ENCODE measurements at regions not wholly inside any gene's neighbourhood (a gene's known extent, or its start where the extent isn't known, plus 50 kb on each side); places are given as distances from the start of the nearest gene placed in this dataset.

- no peak overlapping the region for H3K4me3 ChIP-seq (ENCODE audit: low read length)
- no peak overlapping the region for H3K9ac ChIP-seq (ENCODE audit: low read length)
- H3K27me3 ChIP-seq (replicated peaks; ENCODE audit: control insufficient read depth, insufficient read depth, low read length) = no peaks in the 10 kb centered on the region
- no peaks in the 10 kb centered on the region for H3K36me3 ChIP-seq (ENCODE audit: control insufficient read depth, insufficient read depth, low read length, severe bottlenecking)
- DNase-seq (ENCODE audit: low read depth) = no peak
- H3K4me1 ChIP-seq (ENCODE audit: control insufficient read depth, insufficient read depth, low read length) = no peaks in the 10 kb centered on the region
- no peaks in the 10 kb centered on the region for H3K9me3 ChIP-seq (ENCODE audit: control insufficient read depth, low read length)
These were observed 206.3 kb upstream of the LCORL start for GRCh38 chr4:18227880-18228279.

GRCh38 chr4:18214411-18215055 lies 193.0 kb upstream of the LCORL start:
- no peak for DNase-seq (ENCODE audit: low read depth)
- Histone ChIP-seq H3K36me3 (ENCODE audit: control insufficient read depth, insufficient read depth, low read length, severe bottlenecking) (no peaks in the 10 kb centered on the region), H3K4me1 (ENCODE audit: control insufficient read depth, insufficient read depth, low read length) (no peaks in the 10 kb centered on the region)

GRCh38 chr4:18213576-18214198 lies 192.1 kb upstream of the LCORL start:
- Histone ChIP-seq H3K36me3 (ENCODE audit: control insufficient read depth, insufficient read depth, low read length, severe bottlenecking) (no peaks in the 10 kb centered on the region), H3K4me1 (ENCODE audit: control insufficient read depth, insufficient read depth, low read length) (no peaks in the 10 kb centered on the region), H3K9me3 (ENCODE audit: control insufficient read depth, low read length) (no peaks in the 10 kb centered on the region), H3K4me3 (ENCODE audit: low read length) (no peak overlapping the region), H3K27me3 (replicated peaks; ENCODE audit: control insufficient read depth, insufficient read depth, low read length) (no peaks in the 10 kb centered on the region), H3K9ac (ENCODE audit: low read length) (no peak overlapping the region)
- no peak for DNase-seq (ENCODE audit: low read depth)

More at GRCh38 chr4:18214411-18215055, 193.0 kb upstream of the LCORL start:
- H3K9me3 ChIP-seq (ENCODE audit: control insufficient read depth, low read length) = no peaks in the 10 kb centered on the region
- no peak overlapping the region for H3K9ac ChIP-seq (ENCODE audit: low read length)
- H3K27me3 ChIP-seq (replicated peaks; ENCODE audit: control insufficient read depth, insufficient read depth, low read length) = no peaks in the 10 kb centered on the region
- H3K4me3 ChIP-seq (ENCODE audit: low read length) = no peak overlapping the region

GRCh38 chr4:18209448-18209847 lies 187.9 kb upstream of the LCORL start:
- Histone ChIP-seq H3K4me1 (ENCODE audit: control insufficient read depth, insufficient read depth, low read length) (no peaks in the 10 kb centered on the region), H3K9me3 (ENCODE audit: control insufficient read depth, low read length) (no peaks in the 10 kb centered on the region), H3K9ac (ENCODE audit: low read length) (no peak overlapping the region), H3K27me3 (replicated peaks; ENCODE audit: control insufficient read depth, insufficient read depth, low read length) (no peaks in the 10 kb centered on the region), H3K36me3 (ENCODE audit: control insufficient read depth, insufficient read depth, low read length, severe bottlenecking) (no peaks in the 10 kb centered on the region), H3K4me3 (ENCODE audit: low read length) (no peak overlapping the region)
- DNase-seq (ENCODE audit: low read depth) = no peak

GRCh38 chr4:18203966-18204365 lies 182.4 kb upstream of the LCORL start:
- H3K36me3 ChIP-seq (ENCODE audit: control insufficient read depth, insufficient read depth, low read length, severe bottlenecking) = no peaks in the 10 kb centered on the region
- DNase-seq (ENCODE audit: low read depth) = no peak
- H3K9ac ChIP-seq (ENCODE audit: low read length) = no peak overlapping the region
- no peaks in the 10 kb centered on the region for H3K4me1 ChIP-seq (ENCODE audit: control insufficient read depth, insufficient read depth, low read length)
- no peaks in the 10 kb centered on the region for H3K27me3 ChIP-seq (replicated peaks; ENCODE audit: control insufficient read depth, insufficient read depth, low read length)
- H3K9me3 ChIP-seq (ENCODE audit: control insufficient read depth, low read length) = no peaks in the 10 kb centered on the region
- no peak overlapping the region for H3K4me3 ChIP-seq (ENCODE audit: low read length)

- Histone ChIP-seq H3K27me3 (replicated peaks; ENCODE audit: control insufficient read depth, insufficient read depth, low read length) (no peaks in the 10 kb centered on the region), H3K4me1 (ENCODE audit: control insufficient read depth, insufficient read depth, low read length) (no peaks in the 10 kb centered on the region), H3K9me3 (ENCODE audit: control insufficient read depth, low read length) (no peaks in the 10 kb centered on the region), H3K9ac (ENCODE audit: low read length) (no peak overlapping the region), H3K4me3 (ENCODE audit: low read length) (no peak overlapping the region), H3K36me3 (ENCODE audit: control insufficient read depth, insufficient read depth, low read length, severe bottlenecking) (no peaks in the 10 kb centered on the region)
- DNase-seq (ENCODE audit: low read depth) = no peak
These were observed 180.9 kb upstream of the LCORL start for GRCh38 chr4:18202486-18202885.

GRCh38 chr4:18201885-18202284 lies 180.3 kb upstream of the LCORL start:
- Histone ChIP-seq H3K9me3 (ENCODE audit: control insufficient read depth, low read length) (no peaks in the 10 kb centered on the region), H3K4me1 (ENCODE audit: control insufficient read depth, insufficient read depth, low read length) (no peaks in the 10 kb centered on the region), H3K27me3 (replicated peaks; ENCODE audit: control insufficient read depth, insufficient read depth, low read length) (no peaks in the 10 kb centered on the region), H3K4me3 (ENCODE audit: low read length) (no peak overlapping the region), H3K9ac (ENCODE audit: low read length) (no peak overlapping the region), H3K36me3 (ENCODE audit: control insufficient read depth, insufficient read depth, low read length, severe bottlenecking) (no peaks in the 10 kb centered on the region)
- DNase-seq (ENCODE audit: low read depth) = no peak

- no peak overlapping the region for H3K4me3 ChIP-seq (ENCODE audit: low read length)
- no peaks in the 10 kb centered on the region for H3K36me3 ChIP-seq (ENCODE audit: control insufficient read depth, insufficient read depth, low read length, severe bottlenecking)
- no peaks in the 10 kb centered on the region for H3K27me3 ChIP-seq (replicated peaks; ENCODE audit: control insufficient read depth, insufficient read depth, low read length)
- no peaks in the 10 kb centered on the region for H3K4me1 ChIP-seq (ENCODE audit: control insufficient read depth, insufficient read depth, low read length)
- no peak for DNase-seq (ENCODE audit: low read depth)
- no peaks in the 10 kb centered on the region for H3K9me3 ChIP-seq (ENCODE audit: control insufficient read depth, low read length)
- H3K9ac ChIP-seq (ENCODE audit: low read length) = no peak overlapping the region
These were observed 177.1 kb upstream of the LCORL start for GRCh38 chr4:18198653-18199052.

- Histone ChIP-seq H3K36me3 (ENCODE audit: control insufficient read depth, insufficient read depth, low read length, severe bottlenecking) (no peaks in the 10 kb centered on the region), H3K4me3 (ENCODE audit: low read length) (no peak overlapping the region), H3K9me3 (ENCODE audit: control insufficient read depth, low read length) (no peaks in the 10 kb centered on the region), H3K4me1 (ENCODE audit: control insufficient read depth, insufficient read depth, low read length) (no peaks in the 10 kb centered on the region), H3K27me3 (replicated peaks; ENCODE audit: control insufficient read depth, insufficient read depth, low read length) (no peaks in the 10 kb centered on the region), H3K9ac (ENCODE audit: low read length) (no peak overlapping the region)
- no peak for DNase-seq (ENCODE audit: low read depth)
These were observed 175.9 kb upstream of the LCORL start for GRCh38 chr4:18197467-18197866.

GRCh38 chr4:18194278-18194677 lies 172.7 kb upstream of the LCORL start:
- H3K27me3 ChIP-seq (replicated peaks; ENCODE audit: control insufficient read depth, insufficient read depth, low read length) = no peaks in the 10 kb centered on the region
- H3K4me3 ChIP-seq (ENCODE audit: low read length) = no peak overlapping the region
- H3K9me3 ChIP-seq (ENCODE audit: control insufficient read depth, low read length) = no peaks in the 10 kb centered on the region
- no peaks in the 10 kb centered on the region for H3K4me1 ChIP-seq (ENCODE audit: control insufficient read depth, insufficient read depth, low read length)
- DNase-seq (ENCODE audit: low read depth) = no peak
- no peaks in the 10 kb centered on the region for H3K36me3 ChIP-seq (ENCODE audit: control insufficient read depth, insufficient read depth, low read length, severe bottlenecking)
- H3K9ac ChIP-seq (ENCODE audit: low read length) = no peak overlapping the region

GRCh38 chr4:18192901-18193300 lies 171.3 kb upstream of the LCORL start:
- H3K27me3 ChIP-seq (replicated peaks; ENCODE audit: control insufficient read depth, insufficient read depth, low read length) = no peaks in the 10 kb centered on the region
- H3K36me3 ChIP-seq (ENCODE audit: control insufficient read depth, insufficient read depth, low read length, severe bottlenecking) = no peaks in the 10 kb centered on the region
- H3K9me3 ChIP-seq (ENCODE audit: control insufficient read depth, low read length) = no peaks in the 10 kb centered on the region
- no peaks in the 10 kb centered on the region for H3K4me1 ChIP-seq (ENCODE audit: control insufficient read depth, insufficient read depth, low read length)
- no peak overlapping the region for H3K9ac ChIP-seq (ENCODE audit: low read length)
- no peak overlapping the region for H3K4me3 ChIP-seq (ENCODE audit: low read length)
- no peak for DNase-seq (ENCODE audit: low read depth)

- H3K4me3 ChIP-seq (ENCODE audit: low read length) = no peak overlapping the region
- no peaks in the 10 kb centered on the region for H3K4me1 ChIP-seq (ENCODE audit: control insufficient read depth, insufficient read depth, low read length)
- H3K36me3 ChIP-seq (ENCODE audit: control insufficient read depth, insufficient read depth, low read length, severe bottlenecking) = no peaks in the 10 kb centered on the region
- DNase-seq (ENCODE audit: low read depth) = no peak
- peaks cover 2% of the 10 kb centered on the region for H3K27me3 ChIP-seq (replicated peaks; ENCODE audit: control insufficient read depth, insufficient read depth, low read length)
- H3K9me3 ChIP-seq (ENCODE audit: control insufficient read depth, low read length) = no peaks in the 10 kb centered on the region
- H3K9ac ChIP-seq (ENCODE audit: low read length) = no peak overlapping the region
These were observed 163.9 kb upstream of the LCORL start for GRCh38 chr4:18185491-18185890.
